Parathyroid adenoma (tissue), 2 donors: ENCODE measurements at regions not wholly inside any gene's neighbourhood (a gene's known extent, or its start where the extent isn't known, plus 50 kb on each side); places are given as distances from the start of the nearest gene placed in this dataset.

Experiments
- H2AFZ ChIP-seq: fragments of 300-600 bp; sonication (generic); one replicate; pipeline ENCODE4 v1.7.0; 2017; ENCODE audit warnings: antibody characterized with exemption, mild to moderate bottlenecking
- H3K27ac ChIP-seq: fragments of 300-600 bp; sonication (generic); one replicate; pipeline ENCODE4 v1.7.0; 2017
- H3K27me3 ChIP-seq: fragments of 300-600 bp; sonication (generic); one replicate; pipeline ENCODE4 v1.7.0; 2017; ENCODE audit warnings: low read length; ENCODE audit not compliant: control insufficient read depth, insufficient read depth
- H3K36me3 ChIP-seq: fragments of 300-600 bp; sonication (generic); one replicate; pipeline ENCODE4 v1.7.0; 2017; ENCODE audit warnings: low read length; ENCODE audit not compliant: control insufficient read depth, insufficient read depth
- H3K4me1 ChIP-seq: fragments of 300-600 bp; sonication (generic); one replicate; pipeline ENCODE4 v1.7.0; 2017; ENCODE audit warnings: control low read depth
- H3K4me2 ChIP-seq: fragments of 300-600 bp; sonication (generic); one replicate; pipeline ENCODE4 v1.7.0; 2017; ENCODE audit warnings: low read length
- H3K4me3 ChIP-seq: fragments of 300-600 bp; sonication (generic); one replicate; pipeline ENCODE4 v1.7.0; 2017; ENCODE audit warnings: low read depth, low read length
- H3K79me2 ChIP-seq: fragments of 300-600 bp; sonication (generic); one replicate; pipeline ENCODE4 v1.7.0; 2017; ENCODE audit warnings: control low read depth
- H3K9ac ChIP-seq: fragments of 300-600 bp; sonication (generic); one replicate; pipeline ENCODE4 v1.7.0; 2017; ENCODE audit warnings: mild to moderate bottlenecking
- H3K9me3 ChIP-seq: fragments of 300-600 bp; sonication (generic); one replicate; pipeline ENCODE4 v1.7.0; 2017; ENCODE audit warnings: low read length; ENCODE audit not compliant: control insufficient read depth
- CTCF ChIP-seq: fragments of 300-600 bp; sonication (generic); IDR thresholded peaks from one replicate; pipeline ENCODE4 v1.7.0; 2017; ENCODE audit warnings: antibody characterized with exemption, mild to moderate bottlenecking
- donor health status: primary hyperparathyroidism.

- no peak overlapping the region for H3K4me3 ChIP-seq
- no peaks in the 10 kb centered on the region for H3K4me1 ChIP-seq
- H3K4me2 ChIP-seq = no peak overlapping the region
- no peak overlapping the region for H3K27ac ChIP-seq
- H3K36me3 ChIP-seq = no peaks in the 10 kb centered on the region
- H3K9ac ChIP-seq = no peak overlapping the region
- H3K9me3 ChIP-seq = no peaks in the 10 kb centered on the region
- no peaks in the 10 kb centered on the region for H3K27me3 ChIP-seq
- no peak overlapping the region for H2AFZ ChIP-seq
- TF ChIP-seq CTCF = no peak
- H3K79me2 ChIP-seq = no peaks in the 10 kb centered on the region
Measured at GRCh38 chr5:126182971-126183695, 240.1 kb upstream of the GRAMD2B start.

- Histone ChIP-seq H3K4me2 (no peak overlapping the region), H3K4me3 (no peak overlapping the region), H3K79me2 (no peaks in the 10 kb centered on the region), H3K36me3 (no peaks in the 10 kb centered on the region), H3K27ac (no peak overlapping the region), H3K27me3 (no peaks in the 10 kb centered on the region), H3K9ac (no peak overlapping the region), H3K9me3 (no peaks in the 10 kb centered on the region), H3K4me1 (no peaks in the 10 kb centered on the region), H2AFZ (no peak overlapping the region)
- TF ChIP-seq CTCF = no peak
Measured at GRCh38 chr5:126184474-126184873, 238.7 kb upstream of the GRAMD2B start.

GRCh38 chr5:126186210-126186609 lies 237.0 kb upstream of the GRAMD2B start:
- Histone ChIP-seq H3K27me3 (no peaks in the 10 kb centered on the region), H3K36me3 (no peaks in the 10 kb centered on the region), H3K9me3 (no peaks in the 10 kb centered on the region), H3K9ac (no peak overlapping the region), H2AFZ (no peak overlapping the region), H3K4me2 (no peak overlapping the region), H3K27ac (no peak overlapping the region), H3K4me3 (no peak overlapping the region), H3K79me2 (no peaks in the 10 kb centered on the region), H3K4me1 (no peaks in the 10 kb centered on the region)
- no peak for TF ChIP-seq CTCF

- Histone ChIP-seq H3K79me2 (no peaks in the 10 kb centered on the region), H3K4me2 (no peak overlapping the region), H3K27ac (no peak overlapping the region), H2AFZ (no peak overlapping the region), H3K27me3 (no peaks in the 10 kb centered on the region), H3K9ac (no peak overlapping the region), H3K4me1 (no peaks in the 10 kb centered on the region), H3K9me3 (no peaks in the 10 kb centered on the region), H3K36me3 (no peaks in the 10 kb centered on the region), H3K4me3 (no peak overlapping the region)
- no peak for TF ChIP-seq CTCF
Measured at GRCh38 chr5:126188804-126189203, 234.4 kb upstream of the GRAMD2B start.

- H3K4me2 ChIP-seq = no peak overlapping the region
- no peak overlapping the region for H2AFZ ChIP-seq
- no peak overlapping the region for H3K4me3 ChIP-seq
- no peaks in the 10 kb centered on the region for H3K36me3 ChIP-seq
- H3K4me1 ChIP-seq = no peaks in the 10 kb centered on the region
- no peak overlapping the region for H3K9ac ChIP-seq
- no peaks in the 10 kb centered on the region for H3K27me3 ChIP-seq
- no peak for TF ChIP-seq CTCF
- H3K27ac ChIP-seq = no peak overlapping the region
- H3K9me3 ChIP-seq = no peaks in the 10 kb centered on the region
- no peaks in the 10 kb centered on the region for H3K79me2 ChIP-seq
Measured at GRCh38 chr5:126189231-126189630, 234.0 kb upstream of the GRAMD2B start.
